ENCODE measurements at regions not wholly inside any gene's neighbourhood (a gene's known extent, or its start where the extent isn't known, plus 50 kb on each side); places are given as distances from the start of the nearest gene placed in this dataset.

GRCh38 chr2:54038835-54039234, 68.0 kb upstream of the PSME4 start:
- TF ChIP-seq POLR2A (IDR thresholded peaks at IDR 0.05) (no peak), CTCF (IDR thresholded peaks at IDR 0.05) (no peak)
